ENCODE measurements at regions not wholly inside any gene's neighbourhood (a gene's known extent, or its start where the extent isn't known, plus 50 kb on each side); places are given as distances from the start of the nearest gene placed in this dataset.

GRCh38 chr12:28127455-28127854 lies 62.8 kb upstream of the CCDC91 start:
- no peak overlapping the region for H3K4me3 ChIP-seq (ENCODE audit: low read depth, low read length)
- no peak for TF ChIP-seq CTCF (IDR thresholded peaks at IDR 0.05; ENCODE audit: low read depth, low read length)

- H3K4me3 ChIP-seq (ENCODE audit: low read depth, low read length) = no peak overlapping the region
- no peak for TF ChIP-seq CTCF (IDR thresholded peaks at IDR 0.05; ENCODE audit: low read depth, low read length)
These were observed 61.2 kb upstream of the CCDC91 start for GRCh38 chr12:28129031-28129430.

- no peak overlapping the region for H3K4me3 ChIP-seq (ENCODE audit: low read depth, low read length)
- TF ChIP-seq CTCF (IDR thresholded peaks at IDR 0.05; ENCODE audit: low read depth, low read length) = no peak
These were observed 60.0 kb upstream of the CCDC91 start for GRCh38 chr12:28130234-28130624.

- TF ChIP-seq CTCF (IDR thresholded peaks at IDR 0.05; ENCODE audit: low read depth, low read length) = no peak
- no peak overlapping the region for H3K4me3 ChIP-seq (ENCODE audit: low read depth, low read length)
These were observed 59.3 kb upstream of the CCDC91 start for GRCh38 chr12:28130625-28131598.

GRCh38 chr12:28132398-28132797 lies 57.9 kb upstream of the CCDC91 start:
- no peak overlapping the region for H3K4me3 ChIP-seq (ENCODE audit: low read depth, low read length)
- TF ChIP-seq CTCF (IDR thresholded peaks at IDR 0.05; ENCODE audit: low read depth, low read length) = no peak

GRCh38 chr12:28135801-28136439 lies 54.3 kb upstream of the CCDC91 start:
- no peak for TF ChIP-seq CTCF (IDR thresholded peaks at IDR 0.05; ENCODE audit: low read depth, low read length)

GRCh38 chr12:28137414-28137813 lies 52.8 kb upstream of the CCDC91 start:
- no peak overlapping the region for H3K4me3 ChIP-seq (ENCODE audit: low read depth, low read length)
- TF ChIP-seq CTCF (IDR thresholded peaks at IDR 0.05; ENCODE audit: low read depth, low read length) = no peak

More at GRCh38 chr12:28135801-28136439, 54.3 kb upstream of the CCDC91 start:
- H3K4me3 ChIP-seq (ENCODE audit: low read depth, low read length) = no peak overlapping the region

Measured in WI38 (cell line).